GM19452 (cell line): ENCODE measurements at regions not wholly inside any gene's neighbourhood (a gene's known extent, or its start where the extent isn't known, plus 50 kb on each side); places are given as distances from the start of the nearest gene placed in this dataset.
A peak's percentile ranks its signal among the peaks of the same experiment; 100 is the strongest.
"Not testable (repeated sequence)": the region's sequence is repeated elsewhere in the genome, so short reads cannot be mapped to it uniquely, and the experiment has no call there.

ENCODE experiments used
- ATAC-seq: cut with Tn5 transposase; IDR thresholded peaks from one replicate; pipeline ENCODE4 v1.9.1; 2021; ENCODE audit not compliant: unreplicated experiment

- ATAC-seq, result no peak
Measured at GRCh38 chr10:31123946-31124345, 92.3 kb upstream of the ZNF438 start.

- no peak for ATAC-seq
Measured at GRCh38 chr10:31124852-31125251, 93.2 kb upstream of the ZNF438 start.

DNA sequence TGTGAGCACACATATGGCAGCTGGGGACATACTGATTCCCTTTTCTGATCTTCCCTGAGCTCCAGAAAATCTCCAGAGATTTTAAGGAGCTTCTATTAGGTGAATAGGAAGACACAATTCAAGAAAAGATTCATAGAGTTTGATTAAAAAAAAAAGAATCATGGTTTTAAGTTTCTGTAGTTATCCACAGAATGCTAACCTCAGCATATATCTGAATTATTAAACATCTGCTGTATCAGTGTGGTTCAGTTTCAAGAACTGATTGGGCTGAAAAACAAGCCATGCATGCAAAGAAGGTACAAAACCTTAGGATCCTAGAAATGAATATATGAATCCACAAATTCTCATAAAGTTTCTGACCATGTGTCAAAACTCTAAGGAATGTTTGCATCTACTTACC is 94.1 kb upstream of the ZNF438 start:
- ATAC-seq, result no peak

DNA sequence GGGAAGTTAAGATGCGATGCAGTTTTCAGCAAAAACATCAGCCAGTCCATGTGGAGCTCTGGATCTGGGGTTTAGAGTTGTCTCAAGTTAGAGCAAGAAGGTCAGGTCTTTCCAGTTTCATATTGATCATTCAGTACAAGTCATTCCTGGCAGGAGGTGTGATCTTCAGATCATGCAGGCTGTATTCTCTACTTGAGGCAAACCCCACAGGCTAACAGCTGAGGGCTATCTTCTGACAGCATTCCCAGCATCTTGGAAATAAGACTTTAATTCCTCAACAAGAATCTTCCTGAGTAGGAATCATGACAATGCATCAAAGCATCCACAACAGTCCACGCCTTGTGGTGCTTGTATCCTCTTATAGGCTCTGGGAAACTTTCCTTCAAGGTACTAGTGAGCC is 94.9 kb upstream of the ZNF438 start:
- no peak for ATAC-seq

GRCh38 chr10:31128536-31128935 is 96.9 kb upstream of the ZNF438 start:
- ATAC-seq, result no peak

DNA sequence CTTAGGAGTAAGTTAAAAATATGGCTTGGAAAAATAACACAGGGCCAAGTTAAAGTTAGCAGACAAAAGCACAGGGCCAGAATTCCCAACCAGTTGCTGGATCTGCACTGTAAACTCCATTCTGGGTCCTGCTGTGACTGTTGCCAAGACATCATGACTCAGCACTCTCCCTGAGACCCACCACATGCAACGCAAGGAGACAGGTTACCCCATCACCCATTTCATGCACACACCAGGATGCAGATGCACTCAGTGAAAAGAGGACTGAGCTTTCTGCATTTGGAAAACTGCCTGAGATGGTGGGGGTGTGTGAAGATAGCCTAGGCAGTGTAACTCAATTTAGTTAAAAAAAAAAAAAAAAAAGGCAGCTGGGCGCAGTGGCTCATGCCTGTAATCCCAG is 97.6 kb upstream of the ZNF438 start:
- ATAC-seq, result no peak

GRCh38 chr10:31129880-31130405 is 98.3 kb upstream of the ZNF438 start:
- ATAC-seq, result no peak

DNA sequence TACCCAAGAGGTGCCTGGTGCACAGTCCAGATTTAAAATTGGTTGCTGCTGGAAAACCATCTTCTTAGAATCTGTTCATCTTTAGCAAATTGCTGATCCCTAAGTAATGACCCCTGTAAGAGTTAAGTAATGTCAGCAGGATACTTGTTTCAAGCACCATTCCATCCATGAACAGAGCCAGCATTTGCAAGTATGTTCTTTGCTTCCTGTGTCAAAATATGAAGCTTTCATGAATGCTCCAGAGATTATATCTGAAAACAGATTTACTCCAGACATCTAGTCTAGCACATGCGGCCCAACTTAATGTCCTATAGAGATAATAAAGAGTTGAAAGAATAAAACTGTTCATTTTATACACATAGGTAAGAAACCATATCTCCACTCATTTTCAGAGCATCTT is 98.7 kb upstream of the ZNF438 start:
- ATAC-seq, result no peak

DNA sequence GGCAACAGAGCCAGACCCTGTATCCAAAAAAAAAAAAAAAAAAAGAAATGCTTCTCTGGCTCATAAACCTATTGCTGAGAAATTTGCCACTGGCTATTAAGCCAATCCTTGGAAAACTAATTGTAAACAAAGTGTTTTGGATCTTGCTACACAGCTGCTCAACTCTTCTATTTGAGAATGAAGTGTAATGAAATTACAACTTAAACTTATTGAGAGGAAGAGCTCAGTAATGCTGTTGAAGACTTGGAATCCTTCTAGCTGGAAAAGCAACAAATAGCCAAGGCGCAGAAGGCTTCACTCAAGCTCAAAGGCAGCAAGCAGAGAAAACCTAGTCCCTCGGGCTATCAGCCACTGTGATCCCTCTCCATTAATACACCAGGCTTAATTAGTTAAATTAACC is 99.6 kb upstream of the ZNF438 start:
- no peak for ATAC-seq

- no peak for ATAC-seq
Measured at GRCh38 chr10:31132681-31133244, 101.1 kb upstream of the ZNF438 start.

- no peak for ATAC-seq
Measured at GRCh38 chr10:31133251-31133791, 101.7 kb upstream of the ZNF438 start.

- peak; percentile 70 for ATAC-seq
Measured at GRCh38 chr10:31133792-31134310, 102.2 kb upstream of the ZNF438 start.

DNA sequence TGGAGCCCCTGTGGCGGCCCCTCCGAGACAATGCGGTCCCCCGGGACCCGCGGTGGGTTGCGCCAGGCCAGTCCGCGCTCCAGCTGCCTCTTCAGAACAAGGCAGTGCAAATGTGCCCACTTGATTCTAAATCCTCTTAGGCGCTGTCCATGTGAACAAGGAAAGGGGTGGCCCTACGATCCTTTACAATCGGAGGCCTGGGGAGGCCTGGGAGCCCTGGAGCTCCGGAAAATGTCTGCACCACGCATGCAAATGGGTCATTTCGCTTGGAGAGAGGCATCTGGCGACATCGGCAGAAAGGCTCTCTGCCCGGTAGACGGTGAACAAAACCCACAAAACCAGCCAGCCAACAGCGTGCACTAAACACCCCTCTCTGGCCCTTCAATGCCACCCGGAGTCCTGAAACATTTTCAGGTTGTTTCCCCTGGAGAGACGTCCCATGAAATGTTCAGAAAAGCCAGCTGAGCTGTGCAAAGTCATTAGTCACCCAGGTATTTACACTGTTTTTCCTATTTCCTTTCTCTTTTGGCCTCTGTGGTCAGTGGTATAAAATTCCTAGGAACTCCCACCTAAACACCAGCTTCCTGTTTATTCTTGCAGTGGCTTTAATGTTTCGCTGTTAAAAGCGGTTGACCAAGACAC is 102.8 kb upstream of the ZNF438 start:
- peak; percentile 30 for ATAC-seq

GRCh38 chr10:31135171-31135570 is 103.5 kb upstream of the ZNF438 start:
- no peak for ATAC-seq

GRCh38 chr10:31135791-31136190 is 104.1 kb upstream of the ZNF438 start:
- ATAC-seq, result not testable (repeated sequence)

DNA sequence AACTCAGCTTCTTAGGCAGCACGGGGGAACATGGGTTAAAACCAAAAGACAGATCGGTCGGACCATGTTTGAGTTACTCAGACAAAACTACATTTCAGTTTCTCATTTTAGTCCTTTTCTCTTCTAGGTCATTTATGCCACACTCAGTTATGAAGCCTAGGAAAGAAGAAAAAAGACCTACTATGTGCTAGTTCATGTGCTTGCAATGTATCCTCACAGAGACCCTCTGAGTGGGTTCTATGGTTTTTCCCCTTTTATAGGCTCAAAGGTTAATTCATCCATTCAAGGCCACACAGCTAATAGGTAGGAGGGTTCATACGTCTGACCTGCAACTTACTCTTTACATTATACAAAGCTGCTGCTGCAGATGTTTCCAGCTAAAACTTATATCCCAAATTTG is 104.7 kb upstream of the ZNF438 start:
- ATAC-seq, result no peak

DNA sequence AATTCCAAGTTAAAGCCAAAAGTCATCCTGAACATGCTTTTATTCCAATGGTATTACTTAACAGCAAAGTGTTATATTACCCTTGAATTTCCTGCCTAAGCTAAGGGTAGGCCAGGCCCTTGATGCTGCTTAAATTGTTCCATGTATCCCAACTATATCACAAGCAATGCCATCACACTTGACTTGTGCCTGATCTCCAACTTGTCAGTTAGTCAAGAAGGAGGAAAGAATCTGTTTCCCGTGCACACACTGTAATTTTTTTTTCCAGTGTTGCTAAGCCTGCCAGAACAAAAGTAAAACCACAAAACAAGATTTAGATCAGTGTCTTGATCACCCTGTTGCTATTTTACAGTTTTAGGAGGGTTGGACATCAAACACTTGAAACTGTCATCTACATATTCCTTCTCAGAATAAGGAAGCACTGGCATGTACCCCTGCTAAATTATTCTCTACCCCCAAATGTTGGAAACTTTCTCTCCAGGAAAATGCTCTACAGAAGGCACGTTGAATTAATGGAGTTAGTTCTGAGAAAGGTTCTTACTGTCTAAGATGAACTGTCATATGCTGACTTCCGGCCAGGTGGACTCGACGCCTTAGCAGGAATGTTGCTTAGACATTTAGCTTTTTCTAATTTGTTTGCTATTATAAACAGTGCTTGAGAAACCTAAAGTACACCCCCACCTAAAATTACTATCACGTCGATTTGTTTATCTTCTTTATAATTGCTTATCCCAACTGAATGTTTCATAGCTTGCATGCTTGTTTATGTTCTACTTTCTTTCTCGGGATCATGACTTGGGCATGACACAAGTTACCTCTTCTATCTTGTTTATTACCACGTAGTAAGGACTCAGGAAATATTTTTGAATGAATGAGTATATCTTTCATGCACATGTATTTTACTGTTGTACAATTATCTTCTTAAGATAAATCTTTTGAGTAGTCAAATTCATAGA is 105.5 kb upstream of the ZNF438 start:
- ATAC-seq, result no peak

GRCh38 chr10:31138026-31138553 is 106.4 kb upstream of the ZNF438 start:
- no peak for ATAC-seq

- no peak for ATAC-seq
Measured at GRCh38 chr10:31139497-31139896, 107.8 kb upstream of the ZNF438 start.

DNA sequence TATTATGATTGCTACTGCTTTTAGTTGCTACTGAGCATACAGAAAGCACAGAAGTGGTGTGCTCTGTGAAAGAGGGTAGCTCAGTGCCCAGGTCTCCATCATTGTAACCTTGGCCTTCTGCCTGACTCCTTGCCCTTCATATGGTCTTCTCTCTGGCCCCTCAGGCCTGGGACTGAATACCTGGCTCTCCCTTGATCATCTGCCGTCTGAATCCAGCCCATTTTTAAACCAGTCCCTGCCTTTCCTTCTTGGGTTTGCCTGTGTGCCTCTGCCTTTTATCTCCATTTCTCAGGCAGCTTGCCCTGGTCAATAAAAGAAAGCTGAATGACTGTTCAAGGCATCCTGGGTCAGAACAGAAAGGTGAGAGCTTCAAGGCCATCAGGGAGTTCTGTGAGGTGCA is 109.1 kb upstream of the ZNF438 start:
- no peak for ATAC-seq

GRCh38 chr10:31142026-31142425 is 110.4 kb upstream of the ZNF438 start:
- no peak for ATAC-seq
